WTC11 (cell line): ENCODE measurements at regions not wholly inside any gene's neighbourhood (a gene's known extent, or its start where the extent isn't known, plus 50 kb on each side); places are given as distances from the start of the nearest gene placed in this dataset.

Experiments
- ATAC-seq: fragments of 200-7000 bp; cut with Tn5 transposase; 2 replicates; pipeline ENCODE4 v1.10.0; 2021; ENCODE audit warnings: mild to moderate bottlenecking, moderate library complexity
- CTCF ChIA-PET: fragments of 300-600 bp; sonication (Branson Sonifier 250); formaldehyde crosslinking; loops from one replicate; lab custom pipeline; 2021; ENCODE audit warnings: antibody characterized with exemption; lab: Charles Lee
- POLR2A ChIA-PET: fragments of 350-600 bp; sonication (Branson Sonifier 250); formaldehyde crosslinking; loops from one replicate; lab custom pipeline; 2021; ENCODE audit warnings: antibody characterized with exemption; lab: Charles Lee
- DNase-seq: peaks from one replicate; pipeline ENCODE4 v3.0.0; 2021; ENCODE audit warnings: low spot score
- H3K27ac Mint-ChIP-seq: 2 replicates; pipeline ENCODE4 v1.8.0; 2021; ENCODE audit warnings: mixed read lengths
- H3K27me3 Mint-ChIP-seq: 2 replicates; pipeline ENCODE4 v1.8.0; 2021; ENCODE audit warnings: low read depth, mild to moderate bottlenecking, moderate library complexity, mixed read lengths
- H3K36me3 Mint-ChIP-seq: 2 replicates; pipeline ENCODE4 v1.8.0; 2021; ENCODE audit warnings: mixed read lengths
- H3K4me1 Mint-ChIP-seq: 2 replicates; pipeline ENCODE4 v1.8.0; 2022; ENCODE audit warnings: mixed read lengths
- H3K4me3 Mint-ChIP-seq: 2 replicates; pipeline ENCODE4 v1.8.0; 2021; ENCODE audit warnings: mild to moderate bottlenecking, moderate library complexity, mixed read lengths
- H3K9me3 Mint-ChIP-seq: 2 replicates; pipeline ENCODE4 v1.8.0; 2021; ENCODE audit warnings: mixed read lengths
- ESRRA ChIP-seq: sonication (generic); formaldehyde crosslinking; IDR thresholded peaks from 2 replicates; pipeline ENCODE4 v1.8.1; 2022; ENCODE audit warnings: mild to moderate bottlenecking, missing genetic modification reagents, borderline replicate concordance
- FOXK1 ChIP-seq: sonication (generic); formaldehyde crosslinking; IDR thresholded peaks from 2 replicates; pipeline ENCODE4 v1.8.0; 2022; ENCODE audit warnings: mild to moderate bottlenecking, moderate library complexity, missing genetic modification reagents
- FOXP1 ChIP-seq: sonication (generic); formaldehyde crosslinking; IDR thresholded peaks from 2 replicates; pipeline ENCODE4 v1.8.0; 2022; ENCODE audit warnings: missing genetic modification reagents, mild to moderate bottlenecking, moderate library complexity, borderline replicate concordance
- FOXP4 ChIP-seq: sonication (generic); formaldehyde crosslinking; IDR thresholded peaks from 2 replicates; pipeline ENCODE4 v1.8.0; 2022; ENCODE audit warnings: mild to moderate bottlenecking, missing genetic modification reagents
- GRHL2 ChIP-seq: fragments of 250-450 bp; sonication (Bioruptor Pico); IDR thresholded peaks from 2 replicates; pipeline ENCODE4 v1.8.0; 2022; ENCODE audit warnings: mild to moderate bottlenecking, moderate library complexity; ENCODE audit not compliant: insufficient replicate concordance, severe bottlenecking
- HMGA2 ChIP-seq: fragments of 250-450 bp; sonication (Bioruptor Pico); IDR thresholded peaks from 2 replicates; pipeline ENCODE4 v1.4.0; 2021; ENCODE audit warnings: mild to moderate bottlenecking, moderate library complexity
- IRF1 ChIP-seq: sonication (generic); formaldehyde crosslinking; IDR thresholded peaks from 2 replicates; pipeline ENCODE4 v1.8.0; 2023; ENCODE audit warnings: missing genetic modification reagents
- MAX ChIP-seq: sonication (generic); formaldehyde crosslinking; IDR thresholded peaks from 2 replicates; pipeline ENCODE4 v1.8.0; 2022; ENCODE audit warnings: mild to moderate bottlenecking, missing genetic modification reagents
- NFE2L1 ChIP-seq: sonication (generic); formaldehyde crosslinking; IDR thresholded peaks from 2 replicates; pipeline ENCODE4 v1.8.1; 2023; ENCODE audit warnings: missing genetic modification reagents
- NFYB ChIP-seq: sonication (generic); formaldehyde crosslinking; conservative IDR thresholded peaks from 2 replicates; pipeline ENCODE4 v1.8.0; 2022; ENCODE audit warnings: low read depth, missing genetic modification reagents
- NR3C1 ChIP-seq: sonication (generic); formaldehyde crosslinking; conservative IDR thresholded peaks from 2 replicates; pipeline ENCODE4 v1.8.1; 2023; ENCODE audit warnings: low read depth, mild to moderate bottlenecking, missing genetic modification reagents
- RORB ChIP-seq: fragments of 250-450 bp; sonication (Bioruptor Pico); IDR thresholded peaks from 2 replicates; pipeline ENCODE4 v1.9.0; 2021; ENCODE audit warnings: mild to moderate bottlenecking
- SMAD3 ChIP-seq: sonication (generic); formaldehyde crosslinking; IDR thresholded peaks from 2 replicates; pipeline ENCODE4 v1.8.0; 2022; ENCODE audit warnings: missing genetic modification reagents, mild to moderate bottlenecking, borderline replicate concordance
- STAT6 ChIP-seq: sonication (generic); formaldehyde crosslinking; conservative IDR thresholded peaks from 2 replicates; pipeline ENCODE4 v1.8.1; 2023; ENCODE audit warnings: mild to moderate bottlenecking, low read depth, missing genetic modification reagents, moderate library complexity
- TCF7 ChIP-seq: sonication (generic); formaldehyde crosslinking; IDR thresholded peaks from 2 replicates; pipeline ENCODE4 v1.8.0; 2022; ENCODE audit warnings: mild to moderate bottlenecking, low read depth, missing genetic modification reagents, moderate library complexity
- TEAD1 ChIP-seq: sonication (generic); formaldehyde crosslinking; IDR thresholded peaks from 2 replicates; pipeline ENCODE4 v1.8.0; 2022; ENCODE audit warnings: mild to moderate bottlenecking, missing genetic modification reagents
- TP53 ChIP-seq: sonication (generic); formaldehyde crosslinking; IDR thresholded peaks from 2 replicates; pipeline ENCODE4 v1.8.1; 2023; ENCODE audit warnings: mild to moderate bottlenecking, missing genetic modification reagents
- USF2 ChIP-seq: sonication (generic); formaldehyde crosslinking; IDR thresholded peaks from 2 replicates; pipeline ENCODE4 v1.8.1; 2023; ENCODE audit warnings: mild to moderate bottlenecking, missing genetic modification reagents, moderate library complexity
- ZBTB21 ChIP-seq: sonication (generic); formaldehyde crosslinking; IDR thresholded peaks from 2 replicates; pipeline ENCODE4 v1.8.1; 2023; ENCODE audit warnings: mild to moderate bottlenecking, missing genetic modification reagents, borderline replicate concordance
- ZNF121 ChIP-seq: sonication (generic); formaldehyde crosslinking; IDR thresholded peaks from 2 replicates; pipeline ENCODE4 v1.8.0; 2023; ENCODE audit warnings: missing genetic modification reagents
- ZNF232 ChIP-seq: sonication (generic); formaldehyde crosslinking; IDR thresholded peaks from 2 replicates; pipeline ENCODE4 v1.8.0; 2022; ENCODE audit warnings: mild to moderate bottlenecking, missing genetic modification reagents
- ZNF396 ChIP-seq: fragments of 250-450 bp; sonication (Bioruptor Pico); IDR thresholded peaks from 2 replicates; pipeline ENCODE4 v1.8.0; 2021; ENCODE audit warnings: mild to moderate bottlenecking, moderate library complexity, borderline replicate concordance
- ZNF416 ChIP-seq: fragments of 250-450 bp; sonication (Bioruptor Pico); IDR thresholded peaks from 2 replicates; pipeline ENCODE4 v1.9.0; 2021; ENCODE audit warnings: mild to moderate bottlenecking, inconsistent platforms
- TF ChIP-seq, protein P1 (sequence below): fragments of 250-450 bp; sonication (Bioruptor Pico); conservative IDR thresholded peaks from 2 replicates; pipeline ENCODE4 v1.9.0; 2021; ENCODE audit warnings: mild to moderate bottlenecking
- TF ChIP-seq, protein P2 (sequence below): sonication (generic); formaldehyde crosslinking; conservative IDR thresholded peaks from 2 replicates; pipeline ENCODE4 v1.8.1; 2022; ENCODE audit warnings: mild to moderate bottlenecking, missing genetic modification reagents
- TF ChIP-seq, protein P3 (sequence below): sonication (generic); formaldehyde crosslinking; IDR thresholded peaks from 2 replicates; pipeline ENCODE4 v1.8.1; 2022; ENCODE audit warnings: mild to moderate bottlenecking, missing genetic modification reagents, moderate library complexity, borderline replicate concordance

DNA sequence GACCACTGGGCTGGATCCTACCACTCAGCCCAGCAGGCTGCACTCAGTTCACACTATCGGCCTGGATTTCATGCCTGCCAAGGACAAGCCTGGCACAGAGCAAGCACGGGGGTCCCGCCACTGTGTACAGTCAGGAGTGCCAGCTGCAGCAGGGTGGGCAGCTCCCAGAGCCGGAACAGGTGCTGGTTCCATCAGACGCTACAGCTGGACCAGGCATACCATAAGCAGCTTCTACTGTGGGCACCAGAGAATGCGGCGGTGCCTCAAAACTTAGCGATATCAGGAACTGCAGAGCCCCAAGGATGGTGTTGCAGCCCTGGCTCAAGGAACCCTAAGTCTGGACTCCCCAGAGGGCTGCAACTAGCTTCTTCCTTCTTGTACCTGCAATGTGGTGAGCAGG lies 124.8 kb downstream of the BCHE start:
- Mint-ChIP-seq H3K27me3 (no peaks in the 10 kb centered on the region), H3K36me3 (no peaks in the 10 kb centered on the region), H3K27ac (no peak overlapping the region), H3K4me1 (no peaks in the 10 kb centered on the region), H3K4me3 (no peak overlapping the region), H3K9me3 (no peaks in the 10 kb centered on the region)
- ChIA-PET POLR2A (no interaction called here), CTCF (no interaction called here)
- no peak for DNase-seq
- TF ChIP-seq, protein P1, sequence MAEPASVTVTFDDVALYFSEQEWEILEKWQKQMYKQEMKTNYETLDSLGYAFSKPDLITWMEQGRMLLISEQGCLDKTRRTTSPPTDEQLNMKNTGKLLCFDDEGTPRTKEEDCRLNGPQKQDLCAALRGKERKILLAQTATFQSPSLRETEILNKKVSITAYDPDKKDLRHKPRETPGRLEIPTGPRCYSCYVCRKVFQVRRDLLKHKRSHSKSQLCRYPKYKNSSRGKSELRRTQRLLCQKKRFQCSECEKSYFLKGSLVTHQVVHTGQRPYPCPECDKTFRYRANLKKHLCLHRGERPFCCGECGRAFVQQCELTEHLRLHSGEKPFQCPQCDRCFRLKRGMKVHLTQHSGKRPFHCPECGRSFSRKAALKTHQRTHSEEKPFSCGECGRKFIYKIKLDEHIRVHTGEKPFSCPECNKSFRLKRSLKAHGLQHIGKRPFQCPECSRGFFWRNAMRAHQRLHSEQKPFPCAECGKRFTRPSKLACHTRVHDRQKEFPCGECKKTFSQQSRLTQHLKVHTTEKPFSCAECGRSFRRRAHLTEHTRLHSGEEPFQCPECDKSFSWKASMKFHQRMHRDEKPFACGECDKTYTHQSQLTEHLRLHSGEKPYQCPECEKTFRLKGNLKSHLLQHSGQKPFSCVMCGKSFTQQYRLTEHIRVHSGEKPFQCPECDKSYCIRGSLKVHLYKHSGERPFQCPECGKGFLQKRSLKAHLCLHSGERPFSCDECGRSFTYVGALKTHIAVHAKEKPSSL (CRISPR knock-in tag): no peak
- no peak for TF ChIP-seq TP53 (CRISPR knock-in tag)
- TF ChIP-seq, protein P2, sequence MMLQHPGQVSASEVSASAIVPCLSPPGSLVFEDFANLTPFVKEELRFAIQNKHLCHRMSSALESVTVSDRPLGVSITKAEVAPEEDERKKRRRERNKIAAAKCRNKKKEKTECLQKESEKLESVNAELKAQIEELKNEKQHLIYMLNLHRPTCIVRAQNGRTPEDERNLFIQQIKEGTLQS (CRISPR knock-in tag): no peak
- no peak for TF ChIP-seq NFE2L1 (CRISPR knock-in tag)
- TF ChIP-seq TCF7 (CRISPR knock-in tag): no peak
- TF ChIP-seq NR3C1: no peak
- TF ChIP-seq RORB (CRISPR knock-in tag): no peak
- no peak for TF ChIP-seq HMGA2
- no peak for TF ChIP-seq MAX (CRISPR knock-in tag)
- TF ChIP-seq GRHL2: no peak
- TF ChIP-seq NFYB (CRISPR knock-in tag): no peak
- no peak for TF ChIP-seq ZNF416 (CRISPR knock-in tag)
- no peak for TF ChIP-seq FOXK1 (CRISPR knock-in tag)
- no peak for TF ChIP-seq USF2 (CRISPR knock-in tag)
- TF ChIP-seq TEAD1: no peak
- no peak for TF ChIP-seq FOXP1 (CRISPR knock-in tag)
- no peak for ATAC-seq

GRCh38 chr3:165697910-165698309 lies 139.3 kb downstream of the BCHE start:
- POLR2A ChIA-PET: no interaction called here
- Mint-ChIP-seq H3K36me3 (peaks cover 11% of the 10 kb centered on the region), H3K4me3 (no peak overlapping the region), H3K27ac (no peak overlapping the region), H3K27me3 (no peaks in the 10 kb centered on the region), H3K4me1 (peaks cover 9% of the 10 kb centered on the region), H3K9me3 (peaks cover 14% of the 10 kb centered on the region)
- DNase-seq (no peak), ATAC-seq (no peak)
- CTCF ChIA-PET: no interaction called here
- TF ChIP-seq FOXP4 (CRISPR knock-in tag) (no peak), ZNF396 (no peak), ZBTB21 (CRISPR knock-in tag) (no peak), STAT6 (CRISPR knock-in tag) (no peak), IRF1 (CRISPR knock-in tag) (no peak), ZNF232 (no peak), ZNF121 (CRISPR knock-in tag) (no peak), TP53 (CRISPR knock-in tag) (no peak), ESRRA (CRISPR knock-in tag) (no peak), SMAD3 (CRISPR knock-in tag) (no peak)
- TF ChIP-seq, protein P3, sequence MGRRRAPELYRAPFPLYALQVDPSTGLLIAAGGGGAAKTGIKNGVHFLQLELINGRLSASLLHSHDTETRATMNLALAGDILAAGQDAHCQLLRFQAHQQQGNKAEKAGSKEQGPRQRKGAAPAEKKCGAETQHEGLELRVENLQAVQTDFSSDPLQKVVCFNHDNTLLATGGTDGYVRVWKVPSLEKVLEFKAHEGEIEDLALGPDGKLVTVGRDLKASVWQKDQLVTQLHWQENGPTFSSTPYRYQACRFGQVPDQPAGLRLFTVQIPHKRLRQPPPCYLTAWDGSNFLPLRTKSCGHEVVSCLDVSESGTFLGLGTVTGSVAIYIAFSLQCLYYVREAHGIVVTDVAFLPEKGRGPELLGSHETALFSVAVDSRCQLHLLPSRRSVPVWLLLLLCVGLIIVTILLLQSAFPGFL (CRISPR knock-in tag): no peak
